ELR (cell line): ENCODE measurements at regions not wholly inside any gene's neighbourhood (a gene's known extent, or its start where the extent isn't known, plus 50 kb on each side); places are given as distances from the start of the nearest gene placed in this dataset.
A peak's percentile ranks its signal among the peaks of the same experiment; 100 is the strongest.

Source experiments
- DNase-seq: peaks from one replicate; pipeline ENCODE4 v3.0.0-alpha.2; 2015; ENCODE audit warnings: low read depth

DNA sequence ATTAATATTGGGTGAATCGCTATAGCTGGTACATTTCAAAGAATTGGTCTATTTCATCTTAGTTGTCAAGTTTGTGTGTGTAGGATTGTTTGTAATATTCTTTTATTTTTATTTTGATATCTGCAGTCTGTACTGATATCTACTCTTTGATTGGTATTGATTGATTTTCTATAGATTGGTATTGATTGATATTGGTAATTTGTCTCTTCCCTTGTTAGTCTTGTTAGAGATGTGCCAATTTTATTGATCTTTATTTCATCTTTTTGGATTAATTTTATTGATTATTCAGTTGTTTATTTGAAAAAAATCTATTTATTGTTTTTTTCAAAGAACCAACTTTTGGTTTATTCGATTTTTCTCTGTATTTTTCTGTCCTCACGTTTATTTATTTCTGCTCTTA is 61.4 kb downstream of the TM2D3 start:
- DNase-seq, result no peak

DNA sequence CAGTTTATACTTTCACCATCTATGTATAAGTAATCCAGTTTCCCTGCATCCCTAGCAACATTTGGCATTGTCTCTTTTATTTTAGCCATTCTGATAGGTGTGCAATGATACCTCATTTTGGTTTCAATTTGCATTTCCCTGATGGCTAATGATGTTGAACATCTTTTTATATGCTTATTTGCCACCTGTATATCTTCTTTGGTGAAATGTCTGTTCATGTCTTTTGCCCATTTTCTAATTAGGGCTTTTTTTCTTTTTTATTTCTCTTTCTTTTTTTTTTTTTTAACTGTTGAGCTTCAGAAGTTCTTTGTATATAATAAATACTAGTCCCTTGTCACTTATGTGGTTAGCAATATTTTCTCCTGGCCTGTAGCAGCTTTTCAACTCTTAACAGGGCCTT is 68.9 kb downstream of the TM2D3 start:
- no peak for DNase-seq

DNA sequence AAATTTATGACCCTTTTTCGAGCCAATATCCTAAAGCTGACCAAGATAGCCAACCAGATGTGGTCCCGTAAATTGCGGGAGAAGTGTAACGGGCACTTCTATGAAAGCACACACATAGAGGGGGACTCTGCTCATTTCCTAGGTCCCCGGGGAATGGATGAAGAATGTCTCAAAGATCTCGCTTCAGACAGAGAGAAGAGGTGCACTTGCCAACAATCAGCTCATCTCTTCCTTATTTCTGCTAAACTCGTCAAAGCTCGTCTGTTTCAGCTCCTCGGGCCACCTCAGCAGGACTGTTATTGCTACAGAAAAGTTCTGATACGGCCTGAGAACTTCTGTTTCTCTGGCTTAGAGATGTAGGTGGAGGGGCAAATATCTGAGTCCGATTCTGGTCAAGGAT is 71.8 kb downstream of the TM2D3 start:
- no peak for DNase-seq

DNA sequence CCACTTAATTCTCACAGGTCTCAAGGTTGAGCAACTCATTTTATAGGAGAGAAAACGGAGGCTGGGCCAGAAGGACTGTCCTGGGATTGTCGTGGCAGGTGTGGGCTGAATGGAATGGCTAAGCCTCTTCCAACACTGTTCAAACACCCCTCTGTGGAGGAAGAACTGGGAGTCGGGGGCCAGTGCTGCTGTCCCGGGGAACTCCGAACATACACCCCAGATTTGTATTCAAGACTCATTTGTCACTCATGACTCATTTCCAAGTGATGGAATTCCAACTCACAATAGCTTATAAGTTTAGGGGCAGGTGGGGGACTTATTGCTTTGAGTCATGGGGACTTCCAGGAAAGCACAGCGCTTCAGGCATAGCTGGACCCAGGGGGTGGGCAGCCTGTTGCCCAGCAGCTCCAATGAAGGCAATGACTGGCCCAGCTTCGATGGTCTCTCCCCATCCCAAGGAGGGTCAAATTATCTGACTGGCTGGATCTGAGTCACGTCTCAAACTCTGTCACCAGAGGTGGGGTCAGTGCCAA is 72.5 kb downstream of the TM2D3 start:
- peak; percentile 85 for DNase-seq

DNA sequence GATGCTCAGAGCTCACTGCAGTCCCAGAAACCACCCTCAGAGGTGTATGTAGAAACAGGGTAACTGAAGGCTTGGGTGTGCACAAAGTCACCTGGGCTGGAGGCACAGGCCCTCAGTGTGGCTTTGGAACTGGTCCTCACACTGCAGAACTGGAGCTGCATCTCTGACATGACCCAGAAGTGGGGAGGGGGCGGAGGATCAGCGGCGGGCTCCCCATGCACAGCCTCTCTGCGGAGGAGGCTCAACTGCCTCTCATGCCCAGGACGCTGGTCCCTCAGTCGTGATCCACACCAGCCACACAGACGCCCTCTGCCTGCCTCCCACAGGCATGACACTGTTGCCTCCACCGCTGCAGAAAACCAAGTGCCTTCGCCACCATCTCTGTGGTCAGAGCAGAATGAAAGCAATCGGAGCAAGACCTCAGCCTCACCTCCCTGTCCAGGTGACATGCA is 73.7 kb downstream of the TM2D3 start:
- DNase-seq, result peak; percentile 23

DNA sequence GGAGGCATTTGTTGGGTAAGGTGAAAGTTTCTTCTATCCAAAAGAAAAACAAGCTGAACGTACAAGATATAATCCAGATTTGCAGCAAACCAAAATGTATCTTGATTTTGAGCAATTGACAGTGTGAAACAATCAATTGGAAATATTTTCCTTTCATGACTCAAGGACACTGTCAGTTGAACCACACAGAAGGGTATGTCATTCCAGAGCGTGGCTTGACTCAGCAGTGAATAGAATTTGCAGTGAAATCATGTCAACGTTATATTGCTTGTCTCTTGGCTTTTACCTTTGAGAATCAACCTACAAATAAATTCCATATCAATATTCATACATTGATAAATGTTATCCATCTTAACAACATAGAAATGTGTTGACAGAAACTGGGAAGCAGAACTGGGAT is 78.2 kb downstream of the TM2D3 start:
- peak; percentile 12 for DNase-seq

DNA sequence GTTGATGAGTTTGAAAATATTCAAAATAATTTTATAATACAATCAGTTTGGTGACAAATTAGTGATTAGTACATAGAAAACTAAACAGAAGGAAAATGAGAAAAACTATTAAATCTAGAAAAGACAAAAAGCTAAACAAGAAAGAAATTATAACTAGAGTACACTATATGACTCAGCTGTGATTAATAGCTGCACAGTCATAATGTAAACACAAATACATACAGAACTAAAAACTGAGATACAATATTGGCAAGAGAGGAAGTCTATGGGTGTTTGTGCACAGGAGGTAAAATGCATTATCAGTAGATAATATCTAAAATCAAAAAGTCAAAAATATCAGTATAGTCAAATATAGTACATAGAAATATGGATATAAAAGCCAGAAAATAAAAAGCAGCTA is 80.7 kb upstream of the PCSK6 start:
- peak; percentile 52 for DNase-seq

DNA sequence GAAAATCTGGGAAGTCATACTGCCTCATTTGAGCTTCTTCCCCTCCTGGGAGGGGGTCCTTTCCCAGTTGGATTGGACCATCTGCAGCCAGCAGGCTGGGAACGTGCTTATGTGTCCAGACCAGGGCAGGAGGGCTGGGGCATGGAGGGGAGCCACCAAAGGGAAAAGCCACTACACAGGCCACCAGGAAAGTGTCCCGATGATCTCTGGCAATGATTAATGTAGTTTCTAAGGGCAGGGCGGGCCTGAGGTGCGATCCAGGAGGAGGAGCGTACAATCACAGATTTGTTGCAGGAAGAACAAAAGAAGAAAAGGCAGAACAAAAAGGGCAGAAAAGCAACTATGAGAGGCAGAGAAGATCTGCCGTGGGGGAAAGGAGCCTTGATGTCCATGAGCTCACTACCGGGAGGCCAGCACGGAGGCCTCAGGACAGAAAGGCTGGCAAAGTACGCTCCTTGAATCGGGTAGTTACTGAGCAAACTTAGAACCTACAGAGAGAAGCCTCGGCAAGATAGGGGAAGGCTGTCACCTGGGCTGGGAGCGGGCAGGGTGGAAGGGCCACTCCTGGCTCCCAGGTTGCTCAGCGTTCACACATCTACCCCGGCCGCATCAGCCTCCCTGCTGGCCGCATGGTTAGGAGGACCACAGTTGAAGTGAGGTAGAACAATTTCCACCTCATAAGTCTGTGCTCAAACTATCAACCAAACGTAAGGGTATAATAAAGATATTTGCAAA is 79.5 kb upstream of the PCSK6 start:
- DNase-seq, result no peak

DNA sequence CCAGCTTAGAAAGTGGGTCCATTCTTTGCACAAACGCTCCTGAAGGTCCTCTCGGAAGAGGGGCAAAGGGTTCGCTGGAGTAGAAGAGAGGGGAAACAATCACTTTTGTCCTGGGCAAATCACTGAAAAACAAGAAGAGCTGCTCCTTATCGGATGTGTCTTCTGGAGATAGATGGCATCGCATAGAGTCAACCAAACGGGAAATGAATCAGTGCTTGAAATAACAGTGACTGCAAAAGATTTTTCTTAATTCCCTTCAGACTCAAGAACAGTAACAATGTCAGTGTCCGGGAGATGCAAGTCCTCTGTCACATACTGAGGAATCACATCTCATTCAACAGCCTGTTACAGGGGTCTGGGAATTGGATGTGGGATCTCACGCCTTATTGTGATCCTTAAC is 78.8 kb upstream of the PCSK6 start:
- DNase-seq, result peak; percentile 20

DNA sequence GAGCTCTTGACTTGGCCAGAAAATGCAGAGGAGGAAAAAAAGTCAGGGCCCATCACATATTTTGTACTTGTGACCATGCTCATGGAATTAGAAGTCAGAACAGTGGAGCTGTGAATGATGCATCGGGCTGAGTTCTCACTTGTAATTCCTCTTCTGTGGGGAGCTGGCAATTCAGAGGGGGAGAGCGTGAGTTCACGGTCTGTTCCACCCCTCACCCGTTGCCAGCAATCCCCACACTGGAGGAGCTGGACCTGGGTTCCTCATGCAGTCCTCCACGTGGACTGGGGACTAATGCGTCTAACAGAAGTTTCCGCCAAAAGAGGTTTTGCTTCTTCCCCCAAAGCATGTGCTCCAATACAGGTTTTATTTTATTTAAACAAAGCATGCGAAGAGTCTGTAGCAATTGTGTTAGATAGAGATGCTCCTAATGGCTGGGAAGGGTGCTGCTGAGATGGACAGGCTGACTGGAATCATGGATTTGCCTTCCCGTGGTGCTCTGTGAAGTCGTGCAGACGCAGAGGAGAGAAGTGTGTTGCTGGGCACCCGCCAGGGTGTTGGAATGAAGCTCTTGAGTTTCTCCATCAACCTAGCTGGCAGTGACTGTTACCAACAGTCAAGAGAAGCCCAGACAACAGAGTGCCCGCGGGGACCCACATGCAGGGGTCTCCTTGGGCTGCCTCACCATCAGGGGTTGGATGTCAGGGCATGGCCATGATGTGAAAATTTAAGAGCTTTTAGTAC is 77.4 kb upstream of the PCSK6 start:
- DNase-seq, result no peak

DNA sequence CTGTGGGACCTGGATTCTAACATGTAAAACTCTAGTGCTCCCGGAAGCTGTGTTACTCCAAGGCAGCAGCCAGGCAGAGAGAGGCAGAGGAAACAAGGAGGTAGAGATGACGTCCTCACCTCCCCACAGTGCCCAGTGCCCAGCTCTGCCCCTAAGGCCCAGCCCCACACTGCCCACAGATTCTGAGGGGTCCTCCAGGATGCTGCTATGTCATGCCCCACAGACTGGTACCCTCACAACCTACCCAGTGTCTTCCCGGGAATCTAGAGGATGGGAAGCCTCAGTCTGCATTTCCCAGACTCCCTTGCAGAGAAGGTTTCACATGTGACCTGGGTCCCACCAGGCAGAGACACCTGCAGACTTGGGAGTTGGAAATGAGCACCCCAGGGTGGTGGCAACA is 75.9 kb upstream of the PCSK6 start:
- no peak for DNase-seq

DNA sequence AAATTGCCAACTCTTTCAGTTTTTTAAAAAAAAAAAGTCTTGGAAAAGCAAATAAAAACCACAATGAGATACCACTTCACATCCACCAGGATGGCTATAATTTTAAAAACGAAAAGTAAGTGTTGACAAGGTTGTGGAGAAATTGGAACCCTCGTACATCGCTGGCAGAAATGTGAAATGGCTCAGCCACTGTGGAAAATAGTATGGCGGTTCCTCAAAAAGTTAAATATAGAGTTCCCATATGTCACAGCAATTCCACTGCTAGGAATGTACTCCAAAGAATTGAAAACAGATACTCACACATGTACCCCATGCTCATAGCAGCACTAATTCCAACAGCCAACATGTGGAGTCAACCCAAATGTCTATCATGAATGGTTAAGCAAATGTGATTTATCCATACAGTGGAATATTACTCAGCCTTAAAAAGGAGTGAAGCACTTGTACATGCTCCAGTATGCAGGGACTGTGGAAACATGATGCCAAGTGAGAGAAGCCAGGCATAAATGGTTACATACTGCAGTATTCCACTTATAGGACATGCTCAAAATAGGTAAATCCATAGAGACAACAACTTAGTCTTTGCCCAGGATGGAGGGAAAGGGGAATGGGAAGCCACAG is 73.8 kb upstream of the PCSK6 start:
- DNase-seq, result no peak

DNA sequence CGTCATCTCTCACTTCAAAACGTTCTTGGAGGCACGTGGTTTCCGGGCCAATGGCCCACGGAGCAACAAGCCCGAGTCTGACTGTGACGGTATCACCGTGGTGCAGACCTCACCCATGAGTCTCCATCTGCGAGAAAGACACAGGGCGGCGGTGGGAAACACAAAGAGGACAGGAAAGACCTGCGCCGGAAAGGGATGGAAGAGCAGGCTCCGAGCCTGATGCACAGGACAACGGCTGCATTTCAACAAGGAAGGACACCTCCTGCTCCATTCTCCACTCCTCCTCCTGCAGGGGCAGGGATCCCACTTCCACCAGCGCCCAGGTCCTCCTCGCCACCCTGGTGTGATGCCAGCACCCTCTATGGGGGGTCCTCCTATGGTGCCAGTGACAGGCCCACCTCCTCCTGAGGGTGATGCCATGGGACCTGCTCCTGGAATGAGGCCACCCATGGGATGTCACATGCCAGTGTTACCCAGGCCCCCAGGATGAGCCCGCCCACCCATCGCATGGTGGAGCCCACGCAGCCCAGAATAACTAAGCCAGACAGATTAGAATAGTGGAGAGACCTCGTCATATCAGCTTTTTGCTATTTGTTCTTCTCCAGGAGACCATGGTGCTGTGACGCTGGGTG is 73.0 kb upstream of the PCSK6 start:
- no peak for DNase-seq

DNA sequence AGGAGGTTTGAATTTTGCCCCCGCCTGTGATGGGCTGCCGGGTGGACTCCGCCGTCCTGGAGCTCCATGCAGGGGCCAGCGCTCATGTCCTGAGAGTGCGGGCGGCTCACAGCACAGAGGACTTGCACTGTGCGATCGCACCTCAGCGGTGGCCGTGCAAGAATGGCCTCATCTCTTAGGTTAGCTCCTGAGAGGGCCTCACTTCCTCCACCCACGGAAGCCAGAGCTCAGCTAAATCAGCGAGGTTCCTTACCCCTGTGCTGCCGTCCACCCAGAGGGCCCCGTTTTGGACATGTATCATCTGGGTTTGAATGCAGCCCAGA is 72.0 kb upstream of the PCSK6 start:
- DNase-seq, result no peak

DNA sequence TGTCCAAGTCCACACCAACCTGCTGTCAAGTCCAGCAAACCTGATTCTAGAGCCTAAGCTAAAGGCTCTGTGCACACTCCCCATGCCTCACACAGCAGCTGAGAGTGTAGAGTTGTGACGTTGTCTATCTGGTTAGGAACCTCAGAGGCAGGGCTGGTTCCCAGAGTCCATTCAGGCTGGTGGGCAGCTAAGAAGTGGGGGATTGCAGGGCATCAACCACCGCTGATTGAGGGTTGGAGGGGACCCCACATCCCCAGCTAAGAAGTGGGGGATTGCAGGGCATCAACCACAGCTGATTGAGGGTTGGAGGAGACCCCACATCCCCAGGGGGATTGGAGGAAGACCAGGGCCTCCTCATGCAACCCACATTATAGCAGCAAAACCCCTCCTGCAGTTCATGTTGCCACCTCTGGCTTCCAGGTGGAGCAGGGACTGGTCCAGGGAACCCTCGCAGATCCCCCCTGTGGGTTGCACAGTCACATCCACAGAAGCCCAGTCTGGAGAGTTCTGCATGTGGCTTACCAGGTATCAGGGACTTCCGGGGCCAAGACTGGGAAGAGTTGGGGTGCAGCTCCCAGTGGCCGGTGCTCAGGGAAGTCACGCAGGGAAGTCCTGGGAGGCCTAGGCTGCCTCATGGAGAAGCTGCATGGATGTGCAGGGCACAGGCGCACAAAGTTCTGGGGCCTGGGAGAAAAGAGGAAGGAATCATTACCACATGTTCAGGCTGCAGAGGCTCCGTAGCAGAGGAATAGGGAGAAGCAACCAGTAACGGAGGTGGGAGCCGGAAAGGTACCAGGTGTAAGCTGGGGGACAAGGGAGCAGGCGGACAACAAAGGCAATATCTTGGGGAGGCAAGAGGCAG is 71.4 kb upstream of the PCSK6 start:
- no peak for DNase-seq

DNA sequence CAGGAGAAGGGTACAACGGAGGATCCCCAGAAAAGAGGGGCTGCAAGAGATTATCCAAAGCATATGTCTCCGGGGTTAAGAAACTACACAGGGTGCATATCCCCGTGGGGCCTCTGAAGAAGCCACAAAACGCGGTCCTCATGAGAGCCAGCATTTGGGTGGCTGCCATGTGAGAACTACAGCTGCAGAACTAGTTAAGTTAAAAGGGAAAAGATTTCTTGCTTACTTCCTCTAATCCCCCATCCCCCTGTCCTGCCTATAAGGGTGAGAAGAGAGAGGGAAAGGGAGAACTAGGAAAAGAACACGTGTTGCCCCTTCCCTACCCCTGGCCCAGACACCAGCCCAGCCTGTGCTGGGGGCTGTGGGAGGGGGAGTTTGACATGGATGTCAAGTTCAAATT is 70.4 kb upstream of the PCSK6 start:
- DNase-seq, result no peak

DNA sequence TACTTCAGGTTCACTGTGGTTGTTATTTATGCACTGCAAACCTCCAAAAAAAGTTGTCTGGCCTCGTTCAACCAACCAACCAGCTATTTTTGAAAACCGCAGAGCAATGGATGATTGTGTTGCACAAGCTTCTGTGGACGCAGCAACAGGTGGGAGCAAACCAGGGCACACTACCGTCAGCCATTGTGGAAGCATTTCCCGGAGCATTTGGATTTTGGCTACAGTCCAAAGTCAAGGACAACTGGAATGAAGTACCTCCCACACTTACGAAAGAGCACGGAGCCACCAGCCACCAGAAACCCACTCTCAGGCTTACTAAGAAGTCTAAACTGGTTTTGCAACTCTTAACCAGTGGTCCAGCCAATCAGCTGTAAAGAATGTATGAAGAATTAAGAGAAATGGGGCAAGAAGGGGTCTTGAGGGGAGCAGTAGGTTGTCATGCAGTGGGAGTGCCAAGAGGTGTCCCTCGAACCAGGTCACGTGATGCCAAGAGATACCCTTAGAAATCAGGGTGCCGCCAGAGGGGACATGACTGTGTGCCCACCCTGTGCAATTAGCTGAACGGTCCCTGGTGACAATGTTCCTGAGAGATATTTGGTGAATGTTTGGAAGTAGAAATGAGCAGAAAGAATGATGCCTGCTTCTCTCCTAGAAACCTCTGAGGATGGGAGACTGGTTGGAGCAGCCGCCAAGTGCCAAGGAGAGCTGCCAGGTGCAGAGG is 68.9 kb upstream of the PCSK6 start:
- no peak for DNase-seq

DNA sequence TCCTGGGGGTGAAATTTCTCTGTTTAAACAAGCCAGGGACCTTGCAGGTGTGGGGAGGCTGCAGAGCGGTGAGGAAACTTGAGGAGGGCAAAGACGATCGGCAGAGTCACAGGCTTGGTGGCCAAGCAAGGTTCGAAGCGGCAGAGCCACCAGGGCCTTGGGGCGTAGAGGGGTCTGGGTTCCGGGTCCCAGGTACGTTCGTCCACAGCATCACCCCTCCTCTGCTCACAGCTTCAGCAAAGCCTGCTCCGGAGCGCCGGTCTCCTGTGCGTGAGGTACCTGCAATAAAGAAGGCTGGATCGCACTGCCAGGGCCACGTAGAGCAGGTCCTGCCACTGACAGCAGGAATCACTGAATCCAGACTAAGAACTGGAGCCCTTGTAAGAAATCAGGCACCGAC is 66.8 kb upstream of the PCSK6 start:
- no peak for DNase-seq

DNA sequence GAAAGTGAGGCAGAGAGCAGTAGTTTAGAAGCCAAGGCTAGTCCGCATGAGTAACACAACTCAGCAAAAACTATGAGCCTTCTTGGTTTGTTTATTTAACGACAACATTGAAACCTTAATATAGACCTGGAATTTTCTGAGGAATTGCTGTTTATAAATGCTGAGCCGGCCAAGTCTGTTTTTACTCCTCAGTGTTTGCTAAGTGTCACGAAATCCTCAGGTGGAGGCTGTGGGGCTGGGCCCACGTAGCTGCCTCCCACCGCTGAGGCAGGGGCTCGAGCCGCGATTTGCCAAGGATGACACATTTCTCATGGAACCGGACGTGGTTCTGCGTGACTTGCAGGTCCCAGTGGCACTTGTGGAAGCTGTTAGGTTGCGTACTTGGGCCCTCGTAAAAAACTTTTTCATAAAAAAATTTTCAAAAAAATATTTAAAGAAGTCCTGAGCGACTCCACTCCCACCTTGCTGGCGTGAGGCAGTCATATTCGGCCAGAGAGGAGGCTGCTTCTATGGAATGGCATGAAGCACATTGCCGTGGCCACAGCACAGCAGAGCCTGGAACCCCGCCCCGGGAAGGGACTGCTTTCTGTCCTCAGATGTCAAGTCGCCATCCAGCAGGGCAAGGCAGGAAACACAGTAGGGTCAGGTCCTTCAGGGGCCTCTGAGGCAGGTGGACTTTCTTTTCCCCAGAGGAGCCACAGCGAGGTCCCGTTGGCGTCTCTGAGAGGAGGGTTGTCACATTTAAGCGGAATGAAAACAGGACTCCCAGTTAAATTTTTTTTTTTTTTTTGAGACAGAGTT is 64.8 kb upstream of the PCSK6 start:
- no peak for DNase-seq
